ENCODE measurements at regions not wholly inside any gene's neighbourhood (a gene's known extent, or its start where the extent isn't known, plus 50 kb on each side); places are given as distances from the start of the nearest gene placed in this dataset.

DNA sequence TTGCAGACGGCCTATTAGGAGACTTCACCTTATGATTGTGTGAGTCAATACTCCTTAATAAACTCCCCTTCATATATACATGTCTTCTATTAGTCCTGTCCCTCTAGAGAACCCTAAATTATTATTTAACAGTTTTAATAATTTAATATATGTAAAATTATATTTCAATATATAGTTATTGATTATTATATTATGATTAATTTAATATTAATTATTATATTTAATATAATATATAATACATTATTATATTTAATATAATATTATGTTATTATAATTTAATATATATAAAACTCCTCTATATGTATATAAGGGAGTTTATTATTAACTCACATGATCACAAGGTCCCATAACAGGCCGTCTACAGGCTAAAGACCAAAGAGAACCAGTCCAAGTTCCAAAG lies 533.2 kb downstream of the ARAP2 start (continued):
- TF ChIP-seq, protein P1, sequence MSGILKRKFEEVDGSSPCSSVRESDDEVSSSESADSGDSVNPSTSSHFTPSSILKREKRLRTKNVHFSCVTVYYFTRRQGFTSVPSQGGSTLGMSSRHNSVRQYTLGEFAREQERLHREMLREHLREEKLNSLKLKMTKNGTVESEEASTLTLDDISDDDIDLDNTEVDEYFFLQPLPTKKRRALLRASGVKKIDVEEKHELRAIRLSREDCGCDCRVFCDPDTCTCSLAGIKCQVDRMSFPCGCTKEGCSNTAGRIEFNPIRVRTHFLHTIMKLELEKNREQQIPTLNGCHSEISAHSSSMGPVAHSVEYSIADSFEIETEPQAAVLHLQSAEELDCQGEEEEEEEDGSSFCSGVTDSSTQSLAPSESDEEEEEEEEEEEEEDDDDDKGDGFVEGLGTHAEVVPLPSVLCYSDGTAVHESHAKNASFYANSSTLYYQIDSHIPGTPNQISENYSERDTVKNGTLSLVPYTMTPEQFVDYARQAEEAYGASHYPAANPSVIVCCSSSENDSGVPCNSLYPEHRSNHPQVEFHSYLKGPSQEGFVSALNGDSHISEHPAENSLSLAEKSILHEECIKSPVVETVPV (CRISPR knock-in tag; IDR thresholded peaks at IDR 0.05), result no peak
- TF ChIP-seq OSR1 (CRISPR knock-in tag; IDR thresholded peaks at IDR 0.05) (no peak), SNAI2 (CRISPR knock-in tag; IDR thresholded peaks at IDR 0.05) (no peak)

DNA sequence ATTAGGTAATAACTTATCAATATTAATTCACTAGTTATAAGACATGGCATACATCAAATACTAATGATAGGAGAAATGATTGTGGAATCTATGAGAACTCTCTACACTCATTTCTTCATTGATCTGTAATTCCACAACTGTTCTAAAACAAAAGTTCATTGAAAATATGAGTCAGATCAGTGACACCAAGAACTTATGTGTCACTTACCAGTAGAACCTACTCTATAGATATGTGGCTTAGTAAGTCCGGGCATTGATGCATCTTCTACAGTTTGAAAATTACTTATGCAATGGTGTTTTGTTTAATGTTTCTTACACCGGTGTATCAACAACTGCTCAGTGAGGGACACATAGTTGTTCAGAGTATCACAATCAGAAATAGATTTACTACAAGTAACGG lies 520.3 kb downstream of the ARAP2 start:
- no peak for ATAC-seq

DNA sequence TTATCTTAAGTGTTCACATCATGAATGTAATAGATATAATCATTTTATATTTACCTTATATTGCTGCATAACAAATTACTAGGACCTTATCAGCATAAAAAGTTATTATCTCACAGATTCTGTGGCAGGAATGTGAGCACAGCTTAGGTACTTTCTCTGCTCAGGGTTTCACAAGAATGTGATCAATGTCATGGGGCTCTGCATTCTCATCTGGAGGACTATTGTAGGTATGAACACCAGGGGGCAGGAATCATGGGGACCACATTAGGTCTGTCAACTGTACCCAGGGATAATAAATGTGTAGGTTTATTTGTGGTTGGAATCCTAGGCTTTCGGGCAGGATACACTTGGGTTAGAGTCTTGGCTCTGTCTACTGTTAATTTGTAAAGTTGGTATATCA lies 519.2 kb downstream of the ARAP2 start:
- ATAC-seq, result no peak
- TF ChIP-seq BACH2 (CRISPR knock-in tag; IDR thresholded peaks at IDR 0.05; ENCODE audit: borderline replicate concordance), result no peak
- TF ChIP-seq ZNF70 (CRISPR knock-in tag; IDR thresholded peaks at IDR 0.05), result no peak
- TF ChIP-seq OSR1 (CRISPR knock-in tag; IDR thresholded peaks at IDR 0.05), result no peak
- TF ChIP-seq, protein P2, sequence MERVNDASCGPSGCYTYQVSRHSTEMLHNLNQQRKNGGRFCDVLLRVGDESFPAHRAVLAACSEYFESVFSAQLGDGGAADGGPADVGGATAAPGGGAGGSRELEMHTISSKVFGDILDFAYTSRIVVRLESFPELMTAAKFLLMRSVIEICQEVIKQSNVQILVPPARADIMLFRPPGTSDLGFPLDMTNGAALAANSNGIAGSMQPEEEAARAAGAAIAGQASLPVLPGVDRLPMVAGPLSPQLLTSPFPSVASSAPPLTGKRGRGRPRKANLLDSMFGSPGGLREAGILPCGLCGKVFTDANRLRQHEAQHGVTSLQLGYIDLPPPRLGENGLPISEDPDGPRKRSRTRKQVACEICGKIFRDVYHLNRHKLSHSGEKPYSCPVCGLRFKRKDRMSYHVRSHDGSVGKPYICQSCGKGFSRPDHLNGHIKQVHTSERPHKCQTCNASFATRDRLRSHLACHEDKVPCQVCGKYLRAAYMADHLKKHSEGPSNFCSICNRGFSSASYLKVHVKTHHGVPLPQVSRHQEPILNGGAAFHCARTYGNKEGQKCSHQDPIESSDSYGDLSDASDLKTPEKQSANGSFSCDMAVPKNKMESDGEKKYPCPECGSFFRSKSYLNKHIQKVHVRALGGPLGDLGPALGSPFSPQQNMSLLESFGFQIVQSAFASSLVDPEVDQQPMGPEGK (CRISPR knock-in tag; IDR thresholded peaks at IDR 0.05; ENCODE audit: borderline replicate concordance), result no peak
- TF ChIP-seq, protein P3, sequence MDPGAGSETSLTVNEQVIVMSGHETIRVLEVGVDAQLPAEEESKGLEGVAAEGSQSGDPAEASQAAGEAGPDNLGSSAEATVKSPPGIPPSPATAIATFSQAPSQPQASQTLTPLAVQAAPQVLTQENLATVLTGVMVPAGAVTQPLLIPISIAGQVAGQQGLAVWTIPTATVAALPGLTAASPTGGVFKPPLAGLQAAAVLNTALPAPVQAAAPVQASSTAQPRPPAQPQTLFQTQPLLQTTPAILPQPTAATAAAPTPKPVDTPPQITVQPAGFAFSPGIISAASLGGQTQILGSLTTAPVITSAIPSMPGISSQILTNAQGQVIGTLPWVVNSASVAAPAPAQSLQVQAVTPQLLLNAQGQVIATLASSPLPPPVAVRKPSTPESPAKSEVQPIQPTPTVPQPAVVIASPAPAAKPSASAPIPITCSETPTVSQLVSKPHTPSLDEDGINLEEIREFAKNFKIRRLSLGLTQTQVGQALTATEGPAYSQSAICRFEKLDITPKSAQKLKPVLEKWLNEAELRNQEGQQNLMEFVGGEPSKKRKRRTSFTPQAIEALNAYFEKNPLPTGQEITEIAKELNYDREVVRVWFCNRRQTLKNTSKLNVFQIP (CRISPR knock-in tag; IDR thresholded peaks at IDR 0.05; ENCODE audit: borderline replicate concordance, low read depth), result no peak
- no peak for TF ChIP-seq CSDC2 (CRISPR knock-in tag; IDR thresholded peaks at IDR 0.05)
- TF ChIP-seq ZNF8 (CRISPR knock-in tag; IDR thresholded peaks at IDR 0.05), result no peak
- no peak for TF ChIP-seq GLIS3 (CRISPR knock-in tag; IDR thresholded peaks at IDR 0.05)
- TF ChIP-seq ISL1 (CRISPR knock-in tag; IDR thresholded peaks at IDR 0.05), result no peak
- no peak for TF ChIP-seq ZC3H10 (CRISPR knock-in tag; IDR thresholded peaks at IDR 0.05)
- no peak for TF ChIP-seq ZNF565 (CRISPR knock-in tag; conservative IDR thresholded peaks at IDR 0.05; ENCODE audit: low read depth)
- TF ChIP-seq ESRRG (CRISPR knock-in tag; IDR thresholded peaks at IDR 0.05), result no peak
- no peak for TF ChIP-seq TCF4 (CRISPR knock-in tag; IDR thresholded peaks at IDR 0.05; ENCODE audit: borderline replicate concordance)
- no peak for TF ChIP-seq TOX (CRISPR knock-in tag; IDR thresholded peaks at IDR 0.05; ENCODE audit: borderline replicate concordance)
- TF ChIP-seq ARNTL (CRISPR knock-in tag; IDR thresholded peaks at IDR 0.05; ENCODE audit: borderline replicate concordance, low read depth), result no peak
- no peak for TF ChIP-seq ZFP30 (CRISPR knock-in tag; IDR thresholded peaks at IDR 0.05)
- no peak for TF ChIP-seq SNAI2 (CRISPR knock-in tag; IDR thresholded peaks at IDR 0.05)
- no peak for TF ChIP-seq ZFP3 (CRISPR knock-in tag; IDR thresholded peaks at IDR 0.05)
- TF ChIP-seq RARB (CRISPR knock-in tag; IDR thresholded peaks at IDR 0.05), result no peak
- TF ChIP-seq, protein P4, sequence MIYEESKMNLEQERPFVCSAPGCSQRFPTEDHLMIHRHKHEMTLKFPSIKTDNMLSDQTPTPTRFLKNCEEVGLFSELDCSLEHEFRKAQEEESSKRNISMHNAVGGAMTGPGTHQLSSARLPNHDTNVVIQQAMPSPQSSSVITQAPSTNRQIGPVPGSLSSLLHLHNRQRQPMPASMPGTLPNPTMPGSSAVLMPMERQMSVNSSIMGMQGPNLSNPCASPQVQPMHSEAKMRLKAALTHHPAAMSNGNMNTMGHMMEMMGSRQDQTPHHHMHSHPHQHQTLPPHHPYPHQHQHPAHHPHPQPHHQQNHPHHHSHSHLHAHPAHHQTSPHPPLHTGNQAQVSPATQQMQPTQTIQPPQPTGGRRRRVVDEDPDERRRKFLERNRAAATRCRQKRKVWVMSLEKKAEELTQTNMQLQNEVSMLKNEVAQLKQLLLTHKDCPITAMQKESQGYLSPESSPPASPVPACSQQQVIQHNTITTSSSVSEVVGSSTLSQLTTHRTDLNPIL (CRISPR knock-in tag; IDR thresholded peaks at IDR 0.05; ENCODE audit: low read depth), result no peak

More for the DNA sequence above, 520.3 kb downstream of the ARAP2 start:
- TF ChIP-seq, protein P2 (CRISPR knock-in tag; IDR thresholded peaks at IDR 0.05; ENCODE audit: borderline replicate concordance), result no peak
- no peak for TF ChIP-seq ZNF565 (CRISPR knock-in tag; conservative IDR thresholded peaks at IDR 0.05; ENCODE audit: low read depth)
- no peak for TF ChIP-seq ZNF70 (CRISPR knock-in tag; IDR thresholded peaks at IDR 0.05)
- TF ChIP-seq, protein P5, sequence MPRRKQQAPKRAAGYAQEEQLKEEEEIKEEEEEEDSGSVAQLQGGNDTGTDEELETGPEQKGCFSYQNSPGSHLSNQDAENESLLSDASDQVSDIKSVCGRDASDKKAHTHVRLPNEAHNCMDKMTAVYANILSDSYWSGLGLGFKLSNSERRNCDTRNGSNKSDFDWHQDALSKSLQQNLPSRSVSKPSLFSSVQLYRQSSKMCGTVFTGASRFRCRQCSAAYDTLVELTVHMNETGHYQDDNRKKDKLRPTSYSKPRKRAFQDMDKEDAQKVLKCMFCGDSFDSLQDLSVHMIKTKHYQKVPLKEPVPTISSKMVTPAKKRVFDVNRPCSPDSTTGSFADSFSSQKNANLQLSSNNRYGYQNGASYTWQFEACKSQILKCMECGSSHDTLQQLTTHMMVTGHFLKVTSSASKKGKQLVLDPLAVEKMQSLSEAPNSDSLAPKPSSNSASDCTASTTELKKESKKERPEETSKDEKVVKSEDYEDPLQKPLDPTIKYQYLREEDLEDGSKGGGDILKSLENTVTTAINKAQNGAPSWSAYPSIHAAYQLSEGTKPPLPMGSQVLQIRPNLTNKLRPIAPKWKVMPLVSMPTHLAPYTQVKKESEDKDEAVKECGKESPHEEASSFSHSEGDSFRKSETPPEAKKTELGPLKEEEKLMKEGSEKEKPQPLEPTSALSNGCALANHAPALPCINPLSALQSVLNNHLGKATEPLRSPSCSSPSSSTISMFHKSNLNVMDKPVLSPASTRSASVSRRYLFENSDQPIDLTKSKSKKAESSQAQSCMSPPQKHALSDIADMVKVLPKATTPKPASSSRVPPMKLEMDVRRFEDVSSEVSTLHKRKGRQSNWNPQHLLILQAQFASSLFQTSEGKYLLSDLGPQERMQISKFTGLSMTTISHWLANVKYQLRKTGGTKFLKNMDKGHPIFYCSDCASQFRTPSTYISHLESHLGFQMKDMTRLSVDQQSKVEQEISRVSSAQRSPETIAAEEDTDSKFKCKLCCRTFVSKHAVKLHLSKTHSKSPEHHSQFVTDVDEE (CRISPR knock-in tag; IDR thresholded peaks at IDR 0.05), result no peak
- TF ChIP-seq ESRRG (CRISPR knock-in tag; IDR thresholded peaks at IDR 0.05), result no peak
- TF ChIP-seq, protein P3 (CRISPR knock-in tag; IDR thresholded peaks at IDR 0.05; ENCODE audit: borderline replicate concordance, low read depth), result no peak
- TF ChIP-seq SNAI2 (CRISPR knock-in tag; IDR thresholded peaks at IDR 0.05), result no peak

Data from SK-N-SH treated with all-trans-retinoic acid at 6 μM for 48 hours (cell line).